Activated T-cell treated with anti-CD3 and anti-CD28 coated beads, Interleukin-2, amount 50 U/mL, for 72 hours (primary cell): ENCODE measurements at regions not wholly inside any gene's neighbourhood (a gene's known extent, or its start where the extent isn't known, plus 50 kb on each side); places are given as distances from the start of the nearest gene placed in this dataset.

ENCODE experiments used
- ATAC-seq, 2 donors: fragments of 150-1000 bp; cut with Tn5 transposase; replicated peaks in 1 of 2; 2 replicates each; pipeline ENCODE4 v1.10.0; 2021; ENCODE audit warnings: moderate library complexity in 2 of 2, mild to moderate bottlenecking in 1 of 2
- DNase-seq, 2 donors: peaks; one replicate each; pipeline ENCODE4 v3.0.0; 2021 to 2022; ENCODE audit warnings: mixed read lengths in 1 of 2
- H3K27ac Mint-ChIP-seq: one replicate; pipeline ENCODE4 v1.8.0; 2022; ENCODE audit warnings: mild to moderate bottlenecking, moderate library complexity, mixed read lengths
- H3K27me3 Mint-ChIP-seq: one replicate; pipeline ENCODE4 v1.8.0; 2022; ENCODE audit warnings: low read depth, mixed read lengths
- H3K36me3 Mint-ChIP-seq, 2 donors: one replicate each; pipeline ENCODE4 v1.8.0; 2022; ENCODE audit warnings: mixed read lengths in 2 of 2, mild to moderate bottlenecking in 1 of 2; ENCODE audit not compliant: insufficient read depth in 2 of 2
- H3K4me1 Mint-ChIP-seq: one replicate; pipeline ENCODE4 v1.8.0; 2022; ENCODE audit warnings: low read depth, mixed read lengths
- H3K4me3 Mint-ChIP-seq, 2 donors: one replicate each; pipeline ENCODE4 v1.8.0; 2022; ENCODE audit warnings: mild to moderate bottlenecking in 2 of 2, mixed read lengths in 2 of 2, moderate library complexity in 2 of 2
- H3K9me3 Mint-ChIP-seq, 2 donors: one replicate each; pipeline ENCODE4 v1.8.0; 2022; ENCODE audit warnings: mixed read lengths in 2 of 2

- Mint-ChIP-seq H3K9me3 (peaks cover 2% of the 10 kb centered on the region in 2 donors), H3K27ac (no peak overlapping the region), H3K4me1 (no peaks in the 10 kb centered on the region), H3K36me3 (no peaks in the 10 kb centered on the region), H3K27me3 (peaks cover 28% of the 10 kb centered on the region), H3K4me3 (no peak overlapping the region)
- ATAC-seq (no peak), DNase-seq (no peak)
Measured at GRCh38 chrX:147573266-147573665, 338.5 kb upstream of the FMR1 start.

GRCh38 chrX:147602176-147602696 is 309.5 kb upstream of the FMR1 start:
- no peak for ATAC-seq
- Mint-ChIP-seq H3K27me3 (no peaks in the 10 kb centered on the region), H3K36me3 (no peaks in the 10 kb centered on the region), H3K4me1 (no peaks in the 10 kb centered on the region), H3K27ac (no peak overlapping the region), H3K4me3 (no peak overlapping the region), H3K9me3 (peaks cover 0 to 2% of the 10 kb centered on the region in 2 donors)
- DNase-seq, result no peak

DNA sequence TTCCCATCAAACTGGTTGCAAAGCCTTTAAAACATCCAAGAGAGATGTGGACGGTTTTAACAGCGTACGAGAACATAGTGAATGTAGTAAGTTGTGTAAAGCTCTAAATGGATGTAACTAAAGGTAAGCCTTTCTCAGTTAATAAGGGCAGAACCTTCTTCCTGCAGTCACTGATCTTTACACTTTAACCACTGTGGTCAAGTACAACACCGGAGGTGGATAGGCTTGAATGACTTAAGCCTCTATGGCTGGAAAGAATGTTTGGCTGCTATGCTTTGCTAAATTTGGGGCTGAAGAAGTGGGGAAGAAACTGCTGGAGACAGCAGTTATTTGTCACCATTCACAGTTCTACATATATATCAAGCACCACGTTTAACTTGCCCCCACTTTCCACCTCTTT is 285.1 kb upstream of the FMR1 start:
- no peak overlapping the region for H3K4me3 Mint-ChIP-seq
- no peaks in the 10 kb centered on the region for H3K4me1 Mint-ChIP-seq
- peaks cover 0 to 2% of the 10 kb centered on the region in 2 donors for H3K9me3 Mint-ChIP-seq
- no peak overlapping the region for H3K27ac Mint-ChIP-seq
- H3K36me3 Mint-ChIP-seq, result no peaks in the 10 kb centered on the region
- DNase-seq, result no peak
- no peaks in the 10 kb centered on the region for H3K27me3 Mint-ChIP-seq
- no peak for ATAC-seq

DNA sequence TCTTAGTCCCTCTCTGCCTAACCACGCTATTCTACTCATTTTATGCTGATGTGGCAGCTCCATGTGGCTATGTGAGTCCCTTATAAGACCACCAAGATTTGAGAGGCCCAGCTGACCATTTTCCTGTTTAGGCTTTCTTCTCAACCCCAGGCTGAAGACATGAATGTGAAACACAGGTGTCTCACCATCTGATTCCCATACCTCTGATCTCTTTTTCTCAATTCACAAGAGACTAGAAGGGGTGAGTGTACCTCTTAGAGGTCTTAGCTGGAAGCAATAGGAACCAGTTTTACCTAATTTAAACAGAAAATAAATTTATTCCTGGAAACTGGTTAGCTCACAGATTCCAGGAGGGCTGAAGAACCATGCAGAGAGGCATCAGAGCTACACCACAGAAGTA is 276.5 kb upstream of the FMR1 start:
- H3K36me3 Mint-ChIP-seq, result no peaks in the 10 kb centered on the region
- ATAC-seq (no peak), DNase-seq (no peak)
- no peak overlapping the region for H3K4me3 Mint-ChIP-seq
- no peak overlapping the region for H3K27ac Mint-ChIP-seq
- no peaks in the 10 kb centered on the region for H3K4me1 Mint-ChIP-seq
- H3K9me3 Mint-ChIP-seq, result no peaks in the 10 kb centered on the region
- H3K27me3 Mint-ChIP-seq, result peaks cover 7% of the 10 kb centered on the region

DNA sequence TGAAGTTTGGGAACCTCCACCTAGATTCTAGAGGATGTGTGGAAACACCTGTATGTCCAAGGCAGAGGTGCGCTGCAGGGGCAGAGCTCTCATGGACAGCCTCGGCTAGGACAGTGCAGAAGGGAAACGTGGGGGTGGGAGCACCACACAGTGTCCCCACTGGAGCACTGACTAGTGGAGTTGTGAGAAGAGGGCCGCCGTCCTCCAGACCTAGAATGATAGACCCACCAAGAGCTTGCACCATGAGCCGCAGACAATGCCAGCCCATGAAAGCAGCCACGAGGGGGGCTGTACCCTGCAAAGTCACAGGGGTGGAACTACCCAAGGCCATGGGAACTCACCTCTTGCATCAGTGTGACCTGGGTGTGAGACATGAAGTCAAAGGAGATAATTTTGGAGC is 274.5 kb upstream of the FMR1 start:
- H3K4me3 Mint-ChIP-seq, result no peak overlapping the region
- H3K4me1 Mint-ChIP-seq, result no peaks in the 10 kb centered on the region
- DNase-seq, result no peak
- no peaks in the 10 kb centered on the region for H3K36me3 Mint-ChIP-seq
- H3K9me3 Mint-ChIP-seq, result no peaks in the 10 kb centered on the region
- no peak overlapping the region for H3K27ac Mint-ChIP-seq
- H3K27me3 Mint-ChIP-seq, result peaks cover 7% of the 10 kb centered on the region
- ATAC-seq, result no peak

DNA sequence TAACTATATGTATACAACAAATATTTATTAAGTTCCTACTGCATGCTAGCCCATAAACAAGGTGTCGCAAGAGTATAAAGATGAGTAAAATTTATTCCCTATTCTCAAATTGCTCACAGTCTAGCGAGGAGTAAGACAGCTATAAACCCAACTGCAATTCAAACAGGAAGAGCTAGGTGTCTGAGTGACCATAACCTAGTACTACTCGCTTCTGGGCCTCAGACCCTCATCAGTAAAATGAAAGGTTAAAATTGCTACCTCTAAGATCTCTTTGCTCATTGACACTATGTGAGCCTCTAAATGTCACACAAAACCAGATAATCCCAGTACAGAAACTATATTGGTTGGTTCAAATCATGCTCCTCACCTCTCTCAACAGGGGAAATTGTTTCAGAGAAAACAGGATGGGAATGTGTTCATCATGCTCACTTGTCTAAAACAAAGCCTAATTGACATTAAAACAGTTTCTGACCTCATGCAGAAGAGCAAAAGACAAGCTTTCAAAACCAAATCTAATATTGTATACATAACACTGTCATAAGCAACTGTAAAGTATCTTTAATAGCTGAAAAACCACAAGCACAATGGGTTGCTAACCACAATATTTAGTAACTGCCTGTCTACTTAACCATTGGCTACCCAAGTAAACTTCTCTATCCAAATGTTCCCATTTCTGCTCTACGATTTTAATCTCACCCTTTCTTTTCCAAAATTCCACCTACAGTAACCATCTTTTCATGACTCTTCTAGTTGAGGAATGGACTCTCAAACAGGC is 264.6 kb upstream of the FMR1 start:
- H3K4me3 Mint-ChIP-seq, result no peak overlapping the region
- no peaks in the 10 kb centered on the region for H3K4me1 Mint-ChIP-seq
- no peak overlapping the region for H3K27ac Mint-ChIP-seq
- H3K36me3 Mint-ChIP-seq, result peaks cover 0 to 3% of the 10 kb centered on the region in 2 donors
- H3K27me3 Mint-ChIP-seq, result peaks cover 11% of the 10 kb centered on the region
- no peak for ATAC-seq
- no peak for DNase-seq
- H3K9me3 Mint-ChIP-seq, result peaks cover 2 to 7% of the 10 kb centered on the region in 2 donors

DNA sequence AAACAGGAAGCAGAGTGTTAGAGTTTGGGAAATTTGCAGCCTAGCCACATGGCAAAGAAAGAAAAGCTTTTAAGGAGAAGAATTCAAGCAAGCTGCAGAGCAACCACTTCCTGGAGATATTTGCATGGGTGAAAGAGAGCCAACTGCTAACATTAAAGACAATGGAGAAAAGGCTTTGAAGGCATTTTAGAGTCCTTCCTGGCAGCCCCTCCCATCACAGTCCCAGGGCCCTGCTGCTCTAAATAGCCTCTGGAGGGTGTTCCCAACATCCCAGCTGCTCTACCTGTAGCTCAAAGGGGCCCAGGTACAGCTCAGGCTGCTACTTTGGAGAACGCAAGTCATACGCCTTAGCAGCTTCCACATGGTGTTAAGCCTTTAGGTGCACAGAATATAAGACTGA is 235.9 kb upstream of the FMR1 start:
- ATAC-seq, result no peak

GRCh38 chrX:147679356-147680005 is 232.2 kb upstream of the FMR1 start:
- Mint-ChIP-seq H3K27ac (no peak overlapping the region), H3K36me3 (no peaks in the 10 kb centered on the region), H3K27me3 (peaks cover 14% of the 10 kb centered on the region), H3K4me1 (no peaks in the 10 kb centered on the region), H3K4me3 (no peak overlapping the region), H3K9me3 (peaks cover 3 to 6% of the 10 kb centered on the region in 2 donors)
- ATAC-seq, result no peak
- no peak for DNase-seq

More for the DNA sequence above, 235.9 kb upstream of the FMR1 start:
- no peak overlapping the region for H3K27ac Mint-ChIP-seq
- no peaks in the 10 kb centered on the region for H3K36me3 Mint-ChIP-seq
- peaks cover 3% of the 10 kb centered on the region for H3K27me3 Mint-ChIP-seq
- DNase-seq, result no peak
- no peaks in the 10 kb centered on the region for H3K4me1 Mint-ChIP-seq
- peaks cover 3 to 6% of the 10 kb centered on the region in 2 donors for H3K9me3 Mint-ChIP-seq
- no peak overlapping the region for H3K4me3 Mint-ChIP-seq

DNA sequence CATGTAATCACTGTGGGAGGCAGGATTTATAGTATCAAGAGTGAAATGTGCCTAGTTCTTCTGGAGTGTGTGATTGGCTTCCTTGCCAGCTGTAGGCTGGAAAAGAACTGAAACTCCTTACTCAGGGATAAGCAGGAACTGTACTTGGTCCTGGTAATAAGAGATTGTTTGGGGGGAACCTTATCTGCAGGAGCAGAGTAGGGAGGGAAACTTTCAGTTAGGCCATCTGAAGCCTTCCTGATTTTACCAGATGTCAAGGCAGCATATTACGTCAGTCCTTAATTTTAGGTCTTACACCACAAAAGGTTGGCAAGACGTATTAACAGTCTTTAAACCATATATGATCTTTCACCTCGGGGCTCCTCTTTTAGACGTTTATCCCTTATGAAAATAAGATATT is 231.5 kb upstream of the FMR1 start:
- Mint-ChIP-seq H3K4me3 (no peak overlapping the region), H3K36me3 (no peaks in the 10 kb centered on the region), H3K9me3 (peaks cover 0 to 3% of the 10 kb centered on the region in 2 donors), H3K27ac (no peak overlapping the region), H3K27me3 (peaks cover 21% of the 10 kb centered on the region), H3K4me1 (no peaks in the 10 kb centered on the region)
- DNase-seq, result no peak
- no peak for ATAC-seq

- H3K4me1 Mint-ChIP-seq, result no peaks in the 10 kb centered on the region
- DNase-seq (no peak), ATAC-seq (no peak)
- peaks cover 0 to 1% of the 10 kb centered on the region in 2 donors for H3K9me3 Mint-ChIP-seq
- H3K27ac Mint-ChIP-seq, result no peak overlapping the region
- peaks cover 0 to 1% of the 10 kb centered on the region in 2 donors for H3K36me3 Mint-ChIP-seq
- peaks cover 7% of the 10 kb centered on the region for H3K27me3 Mint-ChIP-seq
- H3K4me3 Mint-ChIP-seq, result no peak overlapping the region
Measured at GRCh38 chrX:147693511-147693910, 218.2 kb upstream of the FMR1 start.

- DNase-seq, result no peak
- no peak overlapping the region for H3K27ac Mint-ChIP-seq
- no peaks in the 10 kb centered on the region for H3K4me1 Mint-ChIP-seq
- no peaks in the 10 kb centered on the region for H3K36me3 Mint-ChIP-seq
- no peak overlapping the region for H3K4me3 Mint-ChIP-seq
- peaks cover 2% of the 10 kb centered on the region for H3K27me3 Mint-ChIP-seq
- no peak for ATAC-seq
- peaks cover 0 to 1% of the 10 kb centered on the region in 2 donors for H3K9me3 Mint-ChIP-seq
Measured at GRCh38 chrX:147699061-147699460, 212.7 kb upstream of the FMR1 start.

- Mint-ChIP-seq H3K36me3 (no peaks in the 10 kb centered on the region), H3K4me1 (no peaks in the 10 kb centered on the region), H3K9me3 (no peaks in the 10 kb centered on the region), H3K4me3 (no peak overlapping the region), H3K27me3 (no peaks in the 10 kb centered on the region), H3K27ac (no peak overlapping the region)
- DNase-seq (no peak), ATAC-seq (no peak)
Measured at GRCh38 chrX:147710301-147710700, 201.4 kb upstream of the FMR1 start.

DNA sequence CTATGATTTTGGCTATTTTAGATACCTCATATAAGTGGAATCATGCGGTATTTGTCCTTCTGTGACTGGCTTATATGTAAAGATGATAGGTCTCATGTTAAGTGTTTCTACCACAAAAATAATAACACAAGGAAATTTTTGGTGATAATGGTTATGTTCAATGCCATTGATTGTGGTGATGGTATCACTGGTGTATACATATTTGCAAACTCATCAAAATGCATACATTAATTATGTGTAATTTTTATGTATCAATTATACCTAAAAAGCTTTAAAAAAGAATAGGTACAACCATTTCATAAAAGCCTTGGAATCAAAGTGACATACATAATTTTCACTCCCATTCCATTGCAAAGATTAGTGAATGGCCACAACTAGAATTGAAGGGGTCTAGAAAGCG is 178.3 kb upstream of the FMR1 start:
- H3K36me3 Mint-ChIP-seq, result no peaks in the 10 kb centered on the region
- DNase-seq (no peak), ATAC-seq (no peak)
- peaks cover under 1 to 1% of the 10 kb centered on the region in 2 donors for H3K9me3 Mint-ChIP-seq
- no peak overlapping the region for H3K27ac Mint-ChIP-seq
- no peak overlapping the region for H3K4me3 Mint-ChIP-seq
- H3K27me3 Mint-ChIP-seq, result peaks cover 33% of the 10 kb centered on the region
- H3K4me1 Mint-ChIP-seq, result peaks cover 12% of the 10 kb centered on the region
